ENCODE measurements at regions not wholly inside any gene's neighbourhood (a gene's known extent, or its start where the extent isn't known, plus 50 kb on each side); places are given as distances from the start of the nearest gene placed in this dataset.

GRCh38 chr4:16365036-16365569 lies 138.8 kb upstream of the TAPT1 start:
- DNase-seq, result no peak

DNA sequence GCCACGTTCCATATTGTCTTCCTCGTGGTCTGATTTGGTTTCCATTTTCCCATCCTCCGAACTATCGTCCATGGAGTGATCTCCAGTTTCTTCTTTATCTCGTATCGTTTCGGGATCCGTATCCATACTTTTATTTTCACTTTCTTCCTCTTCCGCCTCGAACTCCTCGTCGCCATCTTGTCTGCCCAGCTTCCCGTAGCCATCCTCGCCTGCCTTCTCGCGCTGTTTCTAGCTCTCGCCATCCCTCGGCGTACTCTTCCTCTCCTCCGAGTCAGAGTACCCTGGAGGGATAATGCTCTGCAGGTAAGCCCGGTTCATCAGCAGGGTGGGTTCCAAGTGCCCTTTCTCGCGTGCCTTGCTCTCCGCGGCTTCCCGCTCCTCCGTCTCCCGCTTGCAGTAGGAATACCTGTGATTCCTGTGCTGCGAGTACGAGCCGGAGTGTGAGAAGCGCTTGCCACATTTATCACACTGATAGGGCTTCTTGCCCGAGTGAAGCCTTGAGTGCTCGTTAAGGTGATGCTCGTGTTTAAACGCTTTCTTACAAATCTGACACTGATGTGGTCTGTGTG lies 134.5 kb upstream of the TAPT1 start:
- no peak for DNase-seq

GRCh38 chr4:16353165-16353564 lies 126.9 kb upstream of the TAPT1 start:
- no peak for DNase-seq

- DNase-seq, result no peak
Measured at GRCh38 chr4:16351161-16351560, 124.9 kb upstream of the TAPT1 start.

- DNase-seq, result no peak
Measured at GRCh38 chr4:16344853-16345252, 118.6 kb upstream of the TAPT1 start.

DNA sequence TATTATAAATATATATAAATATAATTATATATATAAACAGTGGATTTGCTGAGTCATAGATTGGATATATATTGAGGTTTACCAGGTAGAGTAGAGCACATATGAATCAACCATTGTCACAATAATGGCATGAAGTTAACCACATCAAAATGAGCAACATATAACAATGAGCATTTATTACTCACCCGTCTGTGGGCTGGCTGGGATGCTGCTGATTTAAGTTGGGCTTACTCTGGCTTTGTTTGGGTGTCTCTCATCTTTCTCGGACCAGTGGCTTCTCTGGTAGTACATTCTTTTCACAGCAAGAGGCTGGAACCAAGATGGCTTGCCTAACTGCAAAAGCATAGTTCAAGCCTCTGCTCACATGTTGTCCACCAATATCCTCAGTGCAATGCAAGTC lies 111.7 kb upstream of the TAPT1 start:
- DNase-seq, result no peak

- no peak for DNase-seq
Measured at GRCh38 chr4:16334601-16335000, 108.3 kb upstream of the TAPT1 start.

DNA sequence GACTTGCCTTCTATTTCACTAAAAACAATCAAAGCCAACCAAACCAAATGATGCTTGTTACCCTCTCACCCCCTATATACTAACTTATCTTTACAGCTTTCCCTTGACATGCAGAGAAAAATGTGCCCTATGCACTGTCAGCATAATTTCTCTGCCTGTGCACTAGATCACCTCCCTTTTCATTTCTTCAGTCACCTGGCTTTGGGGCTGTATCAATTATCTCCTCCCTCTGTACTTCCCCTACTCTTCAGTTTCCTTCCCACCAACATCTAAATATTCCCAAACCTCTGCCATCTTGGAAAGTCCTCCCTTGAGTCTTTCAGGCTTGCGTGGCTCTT lies 103.5 kb upstream of the TAPT1 start:
- no peak for DNase-seq

GRCh38 chr4:16329125-16329796 lies 103.0 kb upstream of the TAPT1 start:
- no peak for DNase-seq

- no peak for DNase-seq
Measured at GRCh38 chr4:16322183-16322582, 95.9 kb upstream of the TAPT1 start.

DNA sequence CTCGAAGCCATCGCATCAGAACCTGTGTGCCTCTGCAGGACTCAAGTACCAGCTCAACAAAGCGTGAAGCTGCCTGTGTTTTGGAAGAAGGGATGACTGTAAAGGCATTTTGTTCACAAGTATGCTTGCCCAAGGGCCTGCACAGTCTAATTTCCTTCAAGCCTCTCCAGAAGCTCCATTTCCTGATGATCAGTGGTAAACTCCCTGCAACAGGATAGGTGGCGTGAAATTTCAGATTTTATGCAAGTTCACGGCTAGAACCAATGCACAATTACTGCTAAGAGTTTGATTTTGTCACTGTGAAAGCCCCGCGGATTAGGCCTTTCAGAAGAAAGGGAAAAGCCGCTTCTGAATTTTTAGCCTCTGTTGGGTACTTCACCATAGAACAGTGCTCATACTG lies 89.2 kb upstream of the TAPT1 start:
- DNase-seq, result no peak

GRCh38 chr4:16310606-16311005 lies 84.3 kb upstream of the TAPT1 start:
- DNase-seq, result no peak

DNA sequence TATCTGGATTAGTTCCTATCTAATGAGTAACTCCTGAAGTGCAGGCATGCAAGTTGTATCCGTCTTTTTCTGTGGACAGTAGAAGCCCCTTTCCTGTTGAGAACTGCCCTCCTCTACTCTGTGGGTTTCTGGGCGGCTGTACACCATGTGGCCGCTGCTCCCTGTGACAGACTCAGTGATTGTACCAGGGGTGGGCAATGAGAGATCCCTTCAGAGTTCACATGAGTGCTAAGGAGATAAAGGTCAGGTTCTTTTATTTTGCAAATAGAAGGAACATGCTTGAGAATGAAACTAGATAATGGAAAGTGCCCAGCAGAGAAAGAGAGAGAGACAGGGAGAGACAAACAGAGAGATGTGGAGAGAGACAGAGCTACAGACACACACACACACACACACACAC lies 76.4 kb upstream of the TAPT1 start:
- no peak for DNase-seq

GRCh38 chr4:16297003-16297402 lies 70.7 kb upstream of the TAPT1 start:
- DNase-seq, result no peak

- no peak for DNase-seq
Measured at GRCh38 chr4:16294455-16294854, 68.2 kb upstream of the TAPT1 start.

DNA sequence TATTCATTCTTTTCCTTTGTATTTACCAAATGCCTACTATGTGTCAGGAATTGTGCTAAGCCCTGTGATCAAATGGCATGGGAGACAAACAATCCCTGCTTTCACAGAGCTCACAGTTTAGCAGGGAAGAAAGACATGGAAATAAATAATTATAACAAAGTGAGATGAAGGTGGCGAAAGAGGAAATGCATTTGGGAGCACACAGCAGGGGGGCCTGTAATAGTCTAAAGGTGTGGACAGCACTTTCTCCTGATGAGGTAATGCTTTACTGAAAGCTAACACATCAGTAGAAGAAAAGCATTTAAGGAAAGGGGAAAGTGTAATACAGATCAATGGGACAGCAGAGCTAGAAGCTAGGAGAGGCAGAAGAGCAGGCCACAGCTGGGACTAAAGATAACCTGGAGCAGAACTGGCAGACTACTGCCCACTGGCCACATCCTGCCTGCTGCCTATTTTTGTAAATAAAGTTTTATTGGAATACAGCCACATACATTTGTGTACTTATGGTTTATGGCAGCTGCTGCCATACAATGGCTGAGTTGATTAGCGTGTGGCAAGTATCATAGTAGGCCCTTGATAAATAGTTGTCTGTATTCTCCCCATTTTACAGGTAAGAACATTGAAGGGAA lies 67.1 kb upstream of the TAPT1 start:
- DNase-seq, result no peak

DNA sequence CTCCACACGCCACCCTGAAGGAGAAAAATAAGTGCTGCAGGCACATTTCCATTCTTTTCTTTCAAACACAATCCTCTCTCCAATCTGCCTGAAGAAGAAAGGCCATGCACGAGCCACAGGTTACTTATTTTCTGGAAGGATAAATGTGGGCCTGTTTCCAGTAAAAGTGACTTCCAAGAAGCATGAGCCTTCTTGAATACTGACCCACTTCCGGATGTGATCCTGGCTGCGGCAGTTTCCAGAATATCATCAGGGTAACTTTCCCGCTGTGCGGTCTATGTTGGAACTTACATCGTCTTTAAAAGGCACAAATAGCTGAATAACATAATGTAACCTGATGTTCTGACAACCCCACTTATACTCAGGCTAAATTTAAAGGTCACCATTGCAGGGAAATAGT lies 66.3 kb upstream of the TAPT1 start:
- no peak for DNase-seq

- DNase-seq, result no peak
Measured at GRCh38 chr4:16290681-16291420, 64.6 kb upstream of the TAPT1 start.

DNA sequence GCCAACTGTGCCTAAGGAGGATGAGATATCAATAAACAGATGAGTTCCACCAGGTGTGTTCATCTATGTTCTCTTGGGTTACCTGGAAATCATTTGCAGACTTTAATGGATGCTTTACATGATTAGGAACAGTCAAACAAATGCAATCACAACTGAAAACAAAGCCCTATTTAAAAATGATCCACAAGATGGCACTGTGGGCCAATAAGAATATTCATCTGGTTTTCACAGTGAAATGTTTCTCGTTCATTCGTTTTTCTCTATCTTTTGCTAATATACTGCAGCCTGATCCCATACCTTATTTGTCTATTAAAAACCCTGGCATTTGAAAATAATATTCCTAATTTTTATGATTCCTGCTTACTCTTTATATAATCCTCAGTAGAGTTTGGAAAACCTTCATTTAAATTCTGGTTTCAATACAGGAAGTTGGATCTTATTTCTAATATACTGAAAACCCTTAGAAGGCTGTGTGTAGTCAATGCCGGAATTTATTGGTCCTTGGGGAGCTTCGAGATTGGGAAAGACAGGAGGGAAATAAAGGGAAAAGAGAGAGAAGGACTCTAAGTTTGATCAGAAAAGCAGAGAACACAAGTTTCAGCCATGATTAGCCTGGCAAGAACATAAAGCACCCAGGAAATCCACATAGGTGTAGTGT lies 63.8 kb upstream of the TAPT1 start:
- peak; percentile 21 for DNase-seq

GRCh38 chr4:16284050-16284449 lies 57.8 kb upstream of the TAPT1 start:
- DNase-seq, result no peak

DNA sequence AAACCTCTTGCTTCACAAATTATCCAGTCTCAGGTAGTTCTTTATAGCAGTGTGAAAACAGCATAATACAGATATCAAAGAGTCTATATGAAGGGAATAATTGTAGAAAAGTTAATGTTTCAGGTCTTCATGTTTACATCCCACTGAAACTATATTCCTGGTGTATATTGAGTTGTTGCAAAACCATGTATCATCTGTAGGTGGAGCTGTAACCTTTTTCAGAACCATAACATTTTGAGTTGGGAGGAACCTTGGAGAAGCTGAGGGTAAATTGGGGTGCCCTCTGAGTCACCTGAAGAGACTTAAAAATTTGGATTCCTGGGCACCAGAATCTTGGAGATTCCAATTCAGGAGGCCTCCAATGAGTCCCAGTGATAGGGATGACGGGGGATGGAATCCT lies 51.9 kb upstream of the TAPT1 start:
- no peak for DNase-seq
